Endodermal cell (in vitro differentiated cells): ENCODE measurements at regions not wholly inside any gene's neighbourhood (a gene's known extent, or its start where the extent isn't known, plus 50 kb on each side); places are given as distances from the start of the nearest gene placed in this dataset.

Experiments used
- DNase-seq: peaks from one replicate; pipeline ENCODE4 v3.0.0-alpha.2; 2017
- H3K27ac ChIP-seq: 2 replicates; pipeline ENCODE4 v1.5.1; 2013; ENCODE audit warnings: mild to moderate bottlenecking, low read depth, low read length, moderate library complexity
- H3K27me3 ChIP-seq: 2 replicates; pipeline ENCODE4 v1.6.1; 2013; ENCODE audit warnings: mild to moderate bottlenecking, low read length, moderate library complexity; ENCODE audit not compliant: insufficient read depth, control insufficient read depth, poor library complexity, severe bottlenecking
- H3K36me3 ChIP-seq: 2 replicates; pipeline ENCODE4 v1.7.0; 2013; ENCODE audit warnings: mild to moderate bottlenecking, low read length, moderate library complexity; ENCODE audit not compliant: control insufficient read depth, insufficient read depth
- H3K4me1 ChIP-seq: one replicate; pipeline ENCODE4 v1.7.0; 2013; ENCODE audit warnings: low read length; ENCODE audit not compliant: control insufficient read depth, insufficient read depth
- H3K4me3 ChIP-seq: 2 replicates; pipeline ENCODE4 v1.5.1; 2013; ENCODE audit warnings: mild to moderate bottlenecking, low read length, moderate library complexity
- H3K9ac ChIP-seq: 2 replicates; pipeline ENCODE4 v1.6.1; 2013; ENCODE audit warnings: mild to moderate bottlenecking, low read length, moderate library complexity; ENCODE audit not compliant: poor library complexity, severe bottlenecking; ENCODE audit errors: extremely low read depth
- H3K9me3 ChIP-seq: 2 replicates; pipeline ENCODE4 v1.6.1; 2013; ENCODE audit warnings: mild to moderate bottlenecking, low read length, moderate library complexity; ENCODE audit not compliant: control insufficient read depth
- H3K27ac Mint-ChIP-seq: 2 replicates; pipeline ENCODE4 v1.8.0; 2020; ENCODE audit warnings: mixed read lengths
- H3K27me3 Mint-ChIP-seq: 2 replicates; pipeline ENCODE4 v1.8.0; 2021; ENCODE audit warnings: mild to moderate bottlenecking, mixed read lengths; ENCODE audit not compliant: insufficient read depth
- H3K36me3 Mint-ChIP-seq: 2 replicates; pipeline ENCODE4 v1.8.0; 2020; ENCODE audit warnings: low read depth, mixed read lengths
- H3K4me1 Mint-ChIP-seq: 2 replicates; pipeline ENCODE4 v1.8.0; 2020; ENCODE audit warnings: mixed read lengths
- H3K4me3 Mint-ChIP-seq: 2 replicates; pipeline ENCODE4 v1.8.0; 2020; ENCODE audit warnings: mild to moderate bottlenecking, moderate library complexity, mixed read lengths
- H3K9me3 Mint-ChIP-seq: 2 replicates; pipeline ENCODE4 v1.8.0; 2020; ENCODE audit warnings: mild to moderate bottlenecking, mixed read lengths
- CTCF ChIP-seq: fragments of 200-600 bp; sonication (generic); conservative IDR thresholded peaks from 2 replicates; pipeline ENCODE4 v1.5.0; 2021; ENCODE audit warnings: antibody characterized with exemption, mild to moderate bottlenecking
- WGBS, 2 experiments: methylation state at CpG; one replicate each; pipeline versions ENCODE4 v1.1.5 to v1.1.7; 2013; ENCODE audit warnings: missing lambda C conversion rate in 2 of 2, mixed read lengths in 1 of 2; ENCODE audit not compliant: insufficient coverage in 1 of 2, insufficient read length in 1 of 2; 5-methylcytosine and 5-hydroxymethylcytosine counted together

- Mint-ChIP-seq H3K9me3 (peaks cover 3% of the 10 kb centered on the region), H3K4me3 (no peak overlapping the region), H3K27me3 (peaks cover 10% of the 10 kb centered on the region), H3K4me1 (no peaks in the 10 kb centered on the region), H3K36me3 (no peaks in the 10 kb centered on the region), H3K27ac (no peak overlapping the region)
- Histone ChIP-seq H3K27me3 (no peaks in the 10 kb centered on the region), H3K36me3 (no peaks in the 10 kb centered on the region), H3K9me3 (peaks cover 43% of the 10 kb centered on the region), H3K4me3 (no peak overlapping the region), H3K4me1 (no peaks in the 10 kb centered on the region), H3K27ac (no peak overlapping the region), H3K9ac (no peak overlapping the region)
- no peak for DNase-seq
- no peak for TF ChIP-seq CTCF
These were observed 866.9 kb downstream of the TRIB2 start for GRCh38 chr2:13583609-13584008.

DNA sequence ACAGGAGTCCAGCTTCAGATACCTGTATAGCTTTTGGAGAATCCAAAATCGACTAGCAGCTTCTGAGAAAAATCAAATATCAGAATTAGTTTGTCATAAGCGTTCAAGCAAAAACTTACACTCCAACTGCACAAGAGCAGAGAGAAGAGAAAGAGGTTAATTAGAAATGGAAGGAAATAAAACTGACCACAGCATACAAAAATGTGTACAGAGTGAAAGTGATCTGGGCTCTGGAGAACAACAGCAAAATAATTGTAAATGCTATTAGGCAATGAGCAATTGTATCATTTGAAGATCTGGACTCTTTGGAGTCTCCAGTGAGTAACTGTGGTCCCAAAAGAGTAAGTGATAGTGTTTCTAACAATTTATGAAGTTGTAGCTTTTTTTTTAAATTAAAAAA lies 867.3 kb downstream of the TRIB2 start:
- Mint-ChIP-seq H3K36me3 (no peaks in the 10 kb centered on the region), H3K27ac (no peak overlapping the region), H3K4me1 (no peaks in the 10 kb centered on the region), H3K27me3 (peaks cover 10% of the 10 kb centered on the region), H3K4me3 (no peak overlapping the region), H3K9me3 (peaks cover 3% of the 10 kb centered on the region)
- H3K4me1 ChIP-seq: no peaks in the 10 kb centered on the region
- H3K4me3 ChIP-seq: no peak overlapping the region
- TF ChIP-seq CTCF: no peak
- DNase-seq: no peak
- no peak overlapping the region for H3K27ac ChIP-seq
- H3K9me3 ChIP-seq: peaks cover 42% of the 10 kb centered on the region
- WGBS, 2 experiments: 60 to 71% methylated on average over 1 to 2 of the region's 2 CpGs
- H3K36me3 ChIP-seq: no peaks in the 10 kb centered on the region
- no peaks in the 10 kb centered on the region for H3K27me3 ChIP-seq
- no peak overlapping the region for H3K9ac ChIP-seq

DNA sequence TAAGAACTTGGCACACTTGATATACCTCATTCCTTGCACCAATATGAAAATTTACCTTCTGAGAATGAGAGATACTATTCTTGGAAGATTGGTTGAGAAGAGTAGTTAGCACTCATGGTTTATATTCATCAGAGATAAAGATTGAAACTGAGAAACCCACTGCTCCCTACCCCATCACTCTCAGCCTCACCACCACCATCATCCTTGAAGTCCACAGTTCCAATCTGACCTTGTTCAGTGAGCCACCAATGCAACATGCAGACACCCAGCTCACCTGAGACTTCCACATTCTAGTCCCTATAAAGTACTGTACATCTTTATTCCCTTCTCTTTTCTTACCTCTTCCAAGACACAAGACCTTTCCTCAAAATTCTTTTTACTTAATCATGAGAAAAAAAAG lies 869.0 kb downstream of the TRIB2 start:
- Mint-ChIP-seq H3K27ac (no peak overlapping the region), H3K4me1 (no peaks in the 10 kb centered on the region), H3K27me3 (peaks cover 9% of the 10 kb centered on the region), H3K4me3 (no peak overlapping the region), H3K9me3 (peaks cover 3% of the 10 kb centered on the region), H3K36me3 (no peaks in the 10 kb centered on the region)
- no peaks in the 10 kb centered on the region for H3K27me3 ChIP-seq
- no peak overlapping the region for H3K27ac ChIP-seq
- no peak for DNase-seq
- H3K36me3 ChIP-seq: no peaks in the 10 kb centered on the region
- no peaks in the 10 kb centered on the region for H3K4me1 ChIP-seq
- peaks cover 38% of the 10 kb centered on the region for H3K9me3 ChIP-seq
- H3K9ac ChIP-seq: no peak overlapping the region
- no peak overlapping the region for H3K4me3 ChIP-seq
- no peak for TF ChIP-seq CTCF
